A673 (cell line): ENCODE measurements at regions not wholly inside any gene's neighbourhood (a gene's known extent, or its start where the extent isn't known, plus 50 kb on each side); places are given as distances from the start of the nearest gene placed in this dataset.
"Not testable (repeated sequence)": the region's sequence is repeated elsewhere in the genome, so short reads cannot be mapped to it uniquely, and the experiment has no call there.

Source experiments
- BruUV-seq: library from RNA; stranded (reverse); fragments of 400-500 nt; replicated peaks from 2 replicates; lab custom pipeline; 2021; lab: Mats Ljungman, UMichigan
- CTCF ChIA-PET: fragments of 300-600 bp; sonication (Branson Sonifier 250); formaldehyde crosslinking; loops from one replicate; lab custom pipeline; 2022; ENCODE audit warnings: antibody characterized with exemption; lab: Charles Lee
- POLR2A ChIA-PET: fragments of 300-600 bp; sonication (Branson Sonifier 250); formaldehyde crosslinking; loops from one replicate; lab custom pipeline; 2022; ENCODE audit warnings: antibody characterized with exemption; ENCODE audit not compliant: low non-redundant PET; lab: Charles Lee
- DNase-seq: peaks from one replicate; pipeline ENCODE4 v3.0.0-alpha.2; 2015; ENCODE audit warnings: low spot score
- H3K27ac ChIP-seq: fragments of 200-600 bp; sonication (generic); 2 replicates; pipeline ENCODE4 v1.5.1; 2016; ENCODE audit warnings: mixed run types, low read depth, mild to moderate bottlenecking, mixed read lengths, antibody characterized with exemption, low read length; ENCODE audit not compliant: poor library complexity, severe bottlenecking
- H3K27me3 ChIP-seq: fragments of 200-600 bp; sonication (generic); replicated peaks from 2 replicates; pipeline ENCODE4 v1.6.1; 2017; ENCODE audit warnings: mixed run types, low read depth, mild to moderate bottlenecking, mixed read lengths, antibody characterized with exemption, low read length; ENCODE audit not compliant: insufficient read depth, poor library complexity
- H3K36me3 ChIP-seq: fragments of 200-600 bp; sonication (generic); 2 replicates; pipeline ENCODE4 v1.6.1; 2016; ENCODE audit warnings: mixed run types, mild to moderate bottlenecking, mixed read lengths, antibody characterized with exemption, low read length; ENCODE audit not compliant: insufficient read depth, poor library complexity, severe bottlenecking
- H3K4me1 ChIP-seq: fragments of 200-600 bp; sonication (generic); 2 replicates; pipeline ENCODE4 v1.6.1; 2017; ENCODE audit warnings: mixed run types, mild to moderate bottlenecking, mixed read lengths, antibody characterized with exemption, low read length; ENCODE audit not compliant: insufficient read depth, poor library complexity, severe bottlenecking
- H3K4me3 ChIP-seq: fragments of 200-600 bp; sonication (generic); 2 replicates; pipeline ENCODE4 v1.5.1; 2016; ENCODE audit warnings: low read depth, mixed run types, mild to moderate bottlenecking, mixed read lengths, low read length; ENCODE audit not compliant: poor library complexity, severe bottlenecking
- H3K9me3 ChIP-seq: fragments of 200-600 bp; sonication (generic); 2 replicates; pipeline ENCODE4 v1.6.1; 2016; ENCODE audit warnings: mixed run types, low read depth, mild to moderate bottlenecking, mixed read lengths, antibody characterized with exemption, low read length; ENCODE audit not compliant: poor library complexity, severe bottlenecking
- CTCF ChIP-seq: fragments of 300-800, 200-600 bp; sonication (generic); conservative IDR thresholded peaks from 2 replicates; pipeline ENCODE4 v1.5.1; 2017; ENCODE audit warnings: low read depth, mild to moderate bottlenecking, antibody characterized with exemption, low read length, moderate library complexity, mixed read lengths
- EZH2 ChIP-seq: fragments of 200-600 bp; sonication (generic); IDR thresholded peaks from 2 replicates; pipeline ENCODE4 v1.6.1; 2017; ENCODE audit warnings: borderline replicate concordance, low read depth, mild to moderate bottlenecking, mixed read lengths, antibody characterized with exemption, low read length; ENCODE audit not compliant: poor library complexity, severe bottlenecking
- intact Hi-C: fragments of 100-400 bp; cut with micrococcal nuclease; formaldehyde crosslinking; loops from one replicate; pipeline ENCODE4 v1.10.0; 2022; ENCODE audit not compliant: unreplicated experiment

DNA sequence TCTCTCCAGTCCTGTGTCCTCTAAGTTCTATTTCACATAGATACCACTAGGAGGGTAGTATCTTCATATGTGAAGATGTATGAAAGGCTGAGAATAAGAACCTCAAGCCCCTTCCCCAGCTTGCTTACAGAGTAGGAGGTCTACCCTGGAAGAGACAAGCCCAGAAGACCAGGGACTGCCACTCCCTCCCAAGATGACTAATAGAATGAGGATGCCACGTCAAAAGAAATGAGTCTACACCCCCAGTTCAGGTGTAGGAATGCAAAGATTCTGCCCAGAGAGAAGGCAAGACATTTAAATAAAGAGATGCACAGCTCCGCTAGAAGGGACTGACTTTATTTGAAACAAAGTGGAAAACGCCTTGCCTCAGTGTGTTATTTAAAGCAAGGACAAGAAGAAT lies 1006.0 kb upstream of the USP15 start:
- BruUV-seq, result no TSS peak
- no peak for TF ChIP-seq EZH2
- no peak for TF ChIP-seq CTCF
- CTCF ChIA-PET, result no interaction called here
- H3K4me1 ChIP-seq, result no peaks in the 10 kb centered on the region
- H3K27ac ChIP-seq, result no peak overlapping the region
- H3K36me3 ChIP-seq, result no peaks in the 10 kb centered on the region
- intact Hi-C loops, result no loop called here
- no peak overlapping the region for H3K4me3 ChIP-seq
- POLR2A ChIA-PET, result no interaction called here
- H3K9me3 ChIP-seq, result no peaks in the 10 kb centered on the region
- DNase-seq, result no peak
- no peaks in the 10 kb centered on the region for H3K27me3 ChIP-seq

GRCh38 chr12:61264294-61264693 lies 995.9 kb upstream of the USP15 start:
- intact Hi-C loops, CTCF ChIA-PET, DNase-seq, POLR2A ChIA-PET, BruUV-seq, H3K27ac ChIP-seq, H3K4me3 ChIP-seq, H3K9me3 ChIP-seq, H3K27me3 ChIP-seq, H3K4me1 ChIP-seq, H3K36me3 ChIP-seq: not testable (repeated sequence)

- no peaks in the 10 kb centered on the region for H3K36me3 ChIP-seq
- no peak for TF ChIP-seq CTCF
- no peak for TF ChIP-seq EZH2
- intact Hi-C loops, result no loop called here
- no peak overlapping the region for H3K27ac ChIP-seq
- no peak overlapping the region for H3K4me3 ChIP-seq
- peak; percentile 7 for DNase-seq
- H3K4me1 ChIP-seq, result no peaks in the 10 kb centered on the region
- no peaks in the 10 kb centered on the region for H3K27me3 ChIP-seq
- POLR2A ChIA-PET, result no interaction called here
- CTCF ChIA-PET, result no interaction called here
- BruUV-seq, result no TSS peak
- H3K9me3 ChIP-seq, result peaks cover 7% of the 10 kb centered on the region
These were observed 992.7 kb upstream of the USP15 start for GRCh38 chr12:61267474-61267873.

DNA sequence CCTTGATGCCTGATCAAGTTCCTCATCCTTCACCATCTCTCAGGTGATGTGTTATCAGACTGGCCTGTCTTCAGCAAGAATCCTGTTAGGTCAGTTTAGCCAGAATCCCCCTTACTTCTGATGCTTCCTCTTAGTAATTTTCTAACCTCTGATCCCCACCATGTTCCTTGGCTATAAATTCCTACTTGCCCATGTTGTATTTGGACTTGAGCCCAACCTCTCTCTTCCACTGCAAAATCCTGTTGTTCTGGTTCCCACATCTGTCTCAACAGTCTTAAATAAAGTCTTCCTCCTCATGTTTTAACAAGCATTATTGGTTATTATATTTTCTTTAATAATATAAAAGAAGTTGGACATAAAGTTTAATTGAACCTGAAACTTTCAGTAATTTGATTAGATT lies 987.8 kb upstream of the USP15 start:
- Histone ChIP-seq H3K27me3 (no peaks in the 10 kb centered on the region), H3K4me1 (no peaks in the 10 kb centered on the region), H3K36me3 (no peaks in the 10 kb centered on the region), H3K4me3 (no peak overlapping the region), H3K9me3 (no peaks in the 10 kb centered on the region), H3K27ac (no peak overlapping the region)
- no peak for TF ChIP-seq EZH2
- TF ChIP-seq CTCF, result no peak
- intact Hi-C loops, result no loop called here
- DNase-seq, result no peak
- POLR2A ChIA-PET, result no interaction called here
- no TSS peak for BruUV-seq
- CTCF ChIA-PET, result no interaction called here
